ENCODE measurements at regions not wholly inside any gene's neighbourhood (a gene's known extent, or its start where the extent isn't known, plus 50 kb on each side); places are given as distances from the start of the nearest gene placed in this dataset.

GRCh38 chr15:70410371-70410985 is 312.8 kb upstream of the TLE3 start:
- peak; percentile 38 for DNase-seq (ENCODE audit: low read depth)
- TF ChIP-seq CTCF (IDR thresholded peaks at IDR 0.05; ENCODE audit: insufficient read depth, low read depth, low read length, missing control alignments): no peak
- H3K4me3 ChIP-seq (ENCODE audit: low read length): no peak overlapping the region

- DNase-seq (ENCODE audit: low read depth): no peak
These were observed 311.7 kb upstream of the TLE3 start for GRCh38 chr15:70409388-70409787.

GRCh38 chr15:70407955-70408354 is 310.2 kb upstream of the TLE3 start:
- no peak for TF ChIP-seq CTCF (IDR thresholded peaks at IDR 0.05; ENCODE audit: insufficient read depth, low read depth, low read length, missing control alignments)
- no peak for DNase-seq (ENCODE audit: low read depth)
- H3K4me3 ChIP-seq (ENCODE audit: low read length): no peak overlapping the region

More at GRCh38 chr15:70409388-70409787, 311.7 kb upstream of the TLE3 start:
- H3K4me3 ChIP-seq (ENCODE audit: low read length): no peak overlapping the region
- TF ChIP-seq CTCF (IDR thresholded peaks at IDR 0.05; ENCODE audit: insufficient read depth, low read depth, low read length, missing control alignments): no peak

GRCh38 chr15:70407336-70407670 is 309.6 kb upstream of the TLE3 start:
- H3K4me3 ChIP-seq (ENCODE audit: low read length): no peak overlapping the region
- TF ChIP-seq CTCF (IDR thresholded peaks at IDR 0.05; ENCODE audit: insufficient read depth, low read depth, low read length, missing control alignments): no peak
- no peak for DNase-seq (ENCODE audit: low read depth)

- no peak overlapping the region for H3K4me3 ChIP-seq (ENCODE audit: low read length)
- DNase-seq (ENCODE audit: low read depth): no peak
- no peak for TF ChIP-seq CTCF (IDR thresholded peaks at IDR 0.05; ENCODE audit: insufficient read depth, low read depth, low read length, missing control alignments)
These were observed 309.1 kb upstream of the TLE3 start for GRCh38 chr15:70406617-70407335.

- no peak overlapping the region for H3K4me3 ChIP-seq (ENCODE audit: low read length)
- DNase-seq (ENCODE audit: low read depth): no peak
- TF ChIP-seq CTCF (IDR thresholded peaks at IDR 0.05; ENCODE audit: insufficient read depth, low read depth, low read length, missing control alignments): no peak
These were observed 304.0 kb upstream of the TLE3 start for GRCh38 chr15:70401709-70402108.

Data from epithelial cell of esophagus (primary cell).